IMR-90 (cell line): ENCODE measurements at regions not wholly inside any gene's neighbourhood (a gene's known extent, or its start where the extent isn't known, plus 50 kb on each side); places are given as distances from the start of the nearest gene placed in this dataset.

Source experiments
- BHLHE40 ChIP-seq: fragments of 150-350 bp; IDR thresholded peaks from 2 replicates; pipeline ENCODE4 v1.6.1; 2016; ENCODE audit warnings: mild to moderate bottlenecking, low read depth, low read length
- CEBPB ChIP-seq: IDR thresholded peaks from 2 replicates; pipeline ENCODE4 v1.6.1; 2012; ENCODE audit warnings: low read depth, low read length, improper control_type of control experiment
- CHD1 ChIP-seq: IDR thresholded peaks from 2 replicates; pipeline ENCODE4 v1.6.1; 2012; ENCODE audit warnings: low read depth, low read length, improper control_type of control experiment
- CTCF ChIP-seq: conservative IDR thresholded peaks from 2 replicates; pipeline ENCODE4 v1.5.1; 2012; ENCODE audit warnings: mild to moderate bottlenecking, low read depth, low read length, improper control_type of control experiment
- ELK1 ChIP-seq: fragments of 150-350 bp; IDR thresholded peaks from 2 replicates; pipeline ENCODE4 v1.6.1; 2016; ENCODE audit warnings: low read depth, mild to moderate bottlenecking, low read length, moderate library complexity, borderline replicate concordance
- FOS ChIP-seq: fragments of 150-350 bp; IDR thresholded peaks from 2 replicates; pipeline ENCODE4 v1.6.1; 2016; ENCODE audit warnings: low read depth, low read length
- MAFK ChIP-seq: IDR thresholded peaks from 2 replicates; pipeline ENCODE4 v1.6.1; 2012; ENCODE audit warnings: low read depth, low read length, improper control_type of control experiment
- MXI1 ChIP-seq: IDR thresholded peaks from 2 replicates; pipeline ENCODE4 v1.6.1; 2012; ENCODE audit warnings: low read depth, mild to moderate bottlenecking, low read length, moderate library complexity, borderline replicate concordance
- POLR2A ChIP-seq: IDR thresholded peaks from 2 replicates; pipeline ENCODE4 v1.6.1; 2012; ENCODE audit warnings: mild to moderate bottlenecking, low read depth, low read length
- RAD21 ChIP-seq: IDR thresholded peaks from 2 replicates; pipeline ENCODE4 v1.6.1; 2012; ENCODE audit warnings: low read length, improper control_type of control experiment
- RCOR1 ChIP-seq: IDR thresholded peaks from 2 replicates; pipeline ENCODE4 v1.6.1; 2012; ENCODE audit warnings: mild to moderate bottlenecking, low read length, improper control_type of control experiment; ENCODE audit not compliant: insufficient replicate concordance
- RFX5 ChIP-seq: IDR thresholded peaks from 2 replicates; pipeline ENCODE4 v1.8.0; 2012; ENCODE audit warnings: low read depth, mild to moderate bottlenecking, low read length, moderate library complexity
- SMC3 ChIP-seq: fragments of 150-350 bp; IDR thresholded peaks from 2 replicates; pipeline ENCODE4 v1.6.1; 2016; ENCODE audit warnings: low read depth, mild to moderate bottlenecking, antibody characterized with exemption, low read length, moderate library complexity
- TF ChIP-seq, protein P1 (sequence below): fragments of 150-350 bp; IDR thresholded peaks from 2 replicates; pipeline ENCODE4 v1.6.1; 2017; ENCODE audit warnings: mild to moderate bottlenecking, antibody characterized with exemption, low read length, low read depth

GRCh38 chr2:17124575-17125318 lies 393.5 kb downstream of the RAD51AP2 start:
- TF ChIP-seq POLR2A (no peak), CTCF (no peak), MXI1 (no peak), FOS (no peak), CEBPB (no peak), RCOR1 (no peak), ELK1 (no peak), CHD1 (no peak), BHLHE40 (no peak), MAFK (no peak), RAD21 (no peak), SMC3 (no peak), RFX5 (no peak)
- TF ChIP-seq, protein P1, sequence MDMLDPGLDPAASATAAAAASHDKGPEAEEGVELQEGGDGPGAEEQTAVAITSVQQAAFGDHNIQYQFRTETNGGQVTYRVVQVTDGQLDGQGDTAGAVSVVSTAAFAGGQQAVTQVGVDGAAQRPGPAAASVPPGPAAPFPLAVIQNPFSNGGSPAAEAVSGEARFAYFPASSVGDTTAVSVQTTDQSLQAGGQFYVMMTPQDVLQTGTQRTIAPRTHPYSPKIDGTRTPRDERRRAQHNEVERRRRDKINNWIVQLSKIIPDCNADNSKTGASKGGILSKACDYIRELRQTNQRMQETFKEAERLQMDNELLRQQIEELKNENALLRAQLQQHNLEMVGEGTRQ = no peak
